Dermis blood vessel endothelial cell (primary cell): ENCODE measurements at regions not wholly inside any gene's neighbourhood (a gene's known extent, or its start where the extent isn't known, plus 50 kb on each side); places are given as distances from the start of the nearest gene placed in this dataset.
"Not testable (repeated sequence)": the region's sequence is repeated elsewhere in the genome, so short reads cannot be mapped to it uniquely, and the experiment has no call there.

Experiments used
- DNase-seq: peaks from one replicate; pipeline ENCODE4 v3.0.0; 2010

GRCh38 chr18:10086458-10087210 is 172.8 kb downstream of the VAPA start:
- peak; percentile 6 for DNase-seq

- no peak for DNase-seq
These were observed 174.9 kb downstream of the VAPA start for GRCh38 chr18:10088734-10089133.

GRCh38 chr18:10089881-10090280 is 176.1 kb downstream of the VAPA start:
- DNase-seq: no peak

- DNase-seq: no peak
These were observed 176.9 kb downstream of the VAPA start for GRCh38 chr18:10090668-10091067.

DNA sequence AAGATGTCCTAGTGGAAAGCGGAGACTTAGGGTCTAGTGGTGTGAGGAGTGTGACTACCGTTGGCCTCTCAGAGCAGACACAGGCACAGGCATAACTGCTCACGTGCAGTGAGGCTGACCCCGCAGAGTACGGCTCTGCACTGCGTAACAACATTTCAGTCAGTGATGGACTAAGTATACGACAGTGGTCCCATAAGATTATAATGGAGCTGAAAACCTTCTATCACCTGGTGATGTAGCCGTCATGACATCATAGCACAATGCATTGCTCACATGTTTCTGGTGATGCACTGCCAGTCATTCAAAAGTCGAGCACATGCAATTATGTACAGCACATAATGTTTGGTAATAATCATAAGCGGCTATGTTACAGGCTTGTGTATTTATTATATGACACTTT is 179.6 kb downstream of the VAPA start:
- no peak for DNase-seq

GRCh38 chr18:10094154-10094553 is 180.3 kb downstream of the VAPA start:
- no peak for DNase-seq

DNA sequence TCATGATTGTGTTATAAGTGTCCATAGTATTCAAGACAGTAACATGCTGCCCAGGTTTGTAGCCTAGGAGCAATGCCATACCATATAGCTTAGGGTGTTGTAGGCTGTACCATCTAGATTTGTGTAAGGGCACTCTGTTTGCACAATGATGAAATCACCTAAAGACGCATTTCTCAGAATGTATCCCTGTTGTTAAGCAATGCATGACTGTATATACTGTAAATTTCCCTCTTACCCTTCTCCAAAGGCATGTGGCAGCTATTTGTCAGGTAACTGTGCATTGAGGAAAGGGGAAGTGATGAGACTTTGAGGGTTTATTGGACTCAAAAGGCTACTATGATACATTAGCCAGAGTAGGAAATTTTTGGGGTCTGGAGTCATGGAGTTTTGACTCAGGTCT is 180.8 kb downstream of the VAPA start:
- no peak for DNase-seq

DNA sequence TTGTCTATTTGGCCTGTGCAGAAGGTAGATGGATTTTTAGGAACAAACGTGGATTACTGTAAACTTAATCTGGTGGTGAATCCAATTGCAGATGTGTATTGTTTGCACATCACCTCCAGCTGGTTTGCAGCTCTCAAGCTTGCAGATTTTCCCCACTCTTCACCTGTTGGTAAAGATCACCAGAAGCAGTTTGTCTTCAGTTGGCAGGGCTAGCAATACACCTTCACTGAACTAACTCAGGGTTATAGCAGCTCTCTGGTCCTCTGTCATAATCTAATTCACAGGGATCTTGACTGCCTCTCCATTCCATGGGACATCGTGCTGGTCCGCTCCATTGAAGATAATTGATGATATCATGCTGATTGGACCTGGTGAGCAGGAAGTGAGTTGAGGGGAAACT is 181.5 kb downstream of the VAPA start:
- DNase-seq: no peak

GRCh38 chr18:10099539-10100140 is 185.8 kb downstream of the VAPA start:
- DNase-seq: no peak

- no peak for DNase-seq
These were observed 186.4 kb downstream of the VAPA start for GRCh38 chr18:10100196-10100595.

DNA sequence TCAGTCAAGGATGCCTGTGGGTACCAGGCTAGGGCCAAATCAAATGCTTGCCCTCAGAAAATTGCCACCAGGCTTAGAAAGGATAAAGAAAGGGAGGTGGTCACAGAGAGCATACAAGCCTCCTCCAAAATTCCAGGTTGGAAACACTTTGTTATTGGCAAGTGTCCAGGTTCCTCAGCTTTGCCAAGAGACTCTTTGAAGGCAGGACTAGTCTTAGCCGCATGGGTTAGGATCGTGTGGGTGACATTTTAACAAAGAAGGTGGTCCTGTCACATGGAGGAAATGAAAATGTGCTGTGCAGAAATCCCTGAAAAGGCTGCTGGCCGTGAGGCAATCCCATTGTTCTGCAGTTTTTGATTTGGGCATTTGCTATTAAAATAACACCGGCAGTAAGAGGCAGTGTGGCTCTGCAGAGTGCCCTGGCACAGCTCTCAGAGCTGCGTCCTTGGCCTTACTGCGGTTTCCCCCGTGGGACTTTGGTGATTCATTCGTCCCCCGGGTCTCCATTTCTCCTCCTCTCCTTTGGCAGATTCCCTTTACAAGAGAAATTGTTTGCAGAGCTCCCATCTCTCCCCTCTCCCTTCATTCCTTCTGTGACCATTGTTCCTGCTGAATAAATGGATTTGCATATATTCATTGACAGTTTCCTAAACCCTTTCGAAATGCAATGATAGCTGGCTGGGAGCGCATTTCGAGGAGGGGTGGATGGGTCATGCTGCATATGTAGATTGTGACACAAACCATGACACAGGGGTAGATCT is 187.3 kb downstream of the VAPA start:
- peak; percentile 24 for DNase-seq

- DNase-seq: no peak
These were observed 187.9 kb downstream of the VAPA start for GRCh38 chr18:10101729-10102128.

- DNase-seq: not testable (repeated sequence)
These were observed 191.3 kb downstream of the VAPA start for GRCh38 chr18:10105118-10105517.

DNA sequence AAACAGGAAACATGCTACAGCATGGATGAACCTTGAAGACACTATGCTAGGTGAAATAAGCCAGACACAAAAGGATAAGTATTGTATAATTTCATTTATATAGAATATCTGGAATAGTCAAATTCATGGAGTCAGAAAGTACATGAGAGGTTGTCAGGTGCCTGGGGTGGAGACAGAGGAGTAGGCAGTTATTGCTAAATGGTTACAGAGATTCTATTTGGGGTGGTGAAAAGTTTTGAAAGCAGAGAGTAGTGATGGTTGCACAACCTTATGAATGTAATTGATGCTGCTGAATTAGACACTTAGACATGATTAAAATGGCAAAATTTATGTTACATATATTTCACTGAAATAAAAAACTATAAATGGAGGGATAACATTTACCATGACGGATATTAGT is 197.4 kb downstream of the VAPA start:
- DNase-seq: no peak

- no peak for DNase-seq
These were observed 198.1 kb downstream of the VAPA start for GRCh38 chr18:10111944-10112343.

- DNase-seq: no peak
These were observed 199.6 kb downstream of the VAPA start for GRCh38 chr18:10113121-10114022.

GRCh38 chr18:10114717-10115463 is 201.1 kb downstream of the VAPA start:
- DNase-seq: no peak

GRCh38 chr18:10116574-10116973 is 202.8 kb downstream of the VAPA start:
- no peak for DNase-seq

DNA sequence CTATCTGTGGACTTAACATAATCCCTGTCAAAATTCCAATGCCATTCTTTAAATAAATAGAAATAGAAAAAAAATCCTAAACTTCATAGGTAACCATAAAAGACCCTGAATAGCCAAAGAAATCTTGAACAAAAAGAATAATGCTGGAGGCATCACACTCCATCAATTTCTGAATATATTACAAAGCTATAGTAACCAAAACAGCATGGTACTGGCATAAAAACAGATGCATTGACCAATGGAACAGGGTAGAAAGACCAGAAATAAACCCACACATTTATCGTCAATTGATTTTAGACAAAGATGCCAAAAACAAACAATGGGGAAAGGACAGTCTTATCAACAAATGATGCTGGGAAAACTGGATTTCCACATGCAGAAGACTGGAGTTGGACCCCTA is 205.7 kb downstream of the VAPA start:
- no peak for DNase-seq

DNA sequence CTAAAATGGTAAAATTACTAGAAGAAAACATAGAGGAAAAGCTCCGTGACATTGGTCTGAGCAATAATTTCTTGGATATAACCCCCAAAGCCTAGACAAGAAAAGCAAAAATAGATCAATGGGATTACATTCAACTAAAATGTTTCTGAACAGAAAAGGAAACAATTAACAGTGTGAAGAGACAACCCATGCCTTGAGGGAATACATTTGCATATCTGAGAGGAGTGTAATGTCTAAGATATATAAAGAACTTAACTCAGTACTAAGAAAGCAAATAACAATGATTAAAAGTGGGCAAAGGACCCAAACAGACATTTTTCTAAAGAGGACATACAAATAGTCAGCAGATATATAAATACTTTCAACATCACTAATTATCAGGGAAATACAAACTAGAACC is 206.2 kb downstream of the VAPA start:
- DNase-seq: no peak

- no peak for DNase-seq
These were observed 206.8 kb downstream of the VAPA start for GRCh38 chr18:10120622-10121021.

DNA sequence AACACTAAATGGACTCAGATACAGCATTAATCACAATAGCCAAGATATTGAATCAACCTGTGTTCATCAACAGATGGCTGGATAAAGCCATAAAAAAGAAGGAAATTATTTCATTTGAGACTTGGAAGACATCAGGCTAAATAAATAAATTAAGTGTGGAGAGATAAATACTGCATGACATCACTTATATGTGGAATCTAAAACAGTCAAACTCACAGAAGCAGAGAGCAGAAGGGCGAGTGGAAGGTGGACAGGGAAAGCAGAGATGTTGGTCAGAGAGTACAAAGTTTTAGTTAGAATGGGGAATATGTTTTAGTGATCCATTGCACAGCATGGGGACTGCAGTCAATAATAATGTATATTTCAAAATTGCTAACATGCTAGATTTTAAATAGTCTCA is 207.2 kb downstream of the VAPA start:
- DNase-seq: no peak
